Ishikawa (cell line): ENCODE measurements at regions not wholly inside any gene's neighbourhood (a gene's known extent, or its start where the extent isn't known, plus 50 kb on each side); places are given as distances from the start of the nearest gene placed in this dataset.

ENCODE experiments used
- RAD21 ChIP-seq: IDR thresholded peaks from 2 replicates; pipeline ENCODE4 v1.6.1; 2012; ENCODE audit warnings: low read depth
- ZBTB7A ChIP-seq: IDR thresholded peaks from 2 replicates; pipeline ENCODE4 v1.6.1; 2012; ENCODE audit warnings: low read depth

DNA sequence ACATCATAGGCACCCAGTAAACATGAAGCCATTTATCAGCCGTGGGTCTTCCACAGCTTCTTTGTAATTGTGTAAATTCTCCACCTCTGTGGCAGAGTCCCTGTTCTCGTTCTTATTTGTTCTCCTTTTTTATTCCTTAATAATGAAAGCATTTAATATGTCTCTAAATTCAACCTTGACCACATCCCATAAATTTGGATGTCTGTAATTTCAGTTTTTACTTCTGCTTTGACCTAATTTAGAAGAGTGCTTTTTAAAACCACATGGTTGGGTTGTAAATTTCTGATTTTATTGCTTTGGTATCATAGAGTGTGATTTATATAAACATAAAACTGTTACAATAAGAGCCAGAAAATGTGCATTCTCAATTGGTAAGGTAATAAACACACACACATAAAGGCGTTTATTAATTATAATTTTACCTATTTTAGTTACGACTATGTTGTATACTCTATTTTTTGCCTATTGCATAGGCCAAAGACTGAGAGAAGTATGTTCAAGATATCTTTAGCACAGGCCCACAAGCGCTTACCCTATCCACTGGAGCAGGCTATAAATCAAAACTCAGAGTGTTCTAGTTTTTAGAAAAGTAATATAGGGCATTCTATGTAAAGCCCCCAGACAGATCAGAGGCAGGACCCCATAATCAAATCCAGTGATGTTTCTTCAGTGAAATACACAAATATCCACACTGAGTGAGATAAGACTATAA lies 58.0 kb upstream of the CCND1 start:
- TF ChIP-seq RAD21 (no peak), ZBTB7A (no peak)
